ENCODE measurements at regions not wholly inside any gene's neighbourhood (a gene's known extent, or its start where the extent isn't known, plus 50 kb on each side); places are given as distances from the start of the nearest gene placed in this dataset.

- WGBS, 2 donors, result 87 to 89% methylated on average over 4 of the region's 4 CpGs
- no peaks in the 10 kb centered on the region for H3K4me1 ChIP-seq
- no peaks in the 10 kb centered on the region for H3K27me3 ChIP-seq
- no peaks in the 10 kb centered on the region for H3K36me3 ChIP-seq
- H3K27ac ChIP-seq, result no peak overlapping the region
- H3K9me3 ChIP-seq, result no peaks in the 10 kb centered on the region
- TF ChIP-seq POLR2A (IDR thresholded peaks at IDR 0.05), result no peak
- no peak for TF ChIP-seq CTCF (IDR thresholded peaks at IDR 0.05)
- no peak for TF ChIP-seq POLR2AphosphoS5 (IDR thresholded peaks at IDR 0.05)
- TF ChIP-seq EP300 (IDR thresholded peaks at IDR 0.05), result no peak
- intact Hi-C loops (cut with DNase I), result no loop called here
- H3K4me3 ChIP-seq, result no peak overlapping the region
- no peak for DNase-seq
These were observed 1359.3 kb upstream of the MIR17HG start for GRCh38 chr13:89988206-89988605.

- Histone ChIP-seq H3K27ac (no peak overlapping the region), H3K9me3 (peaks cover 0 to 4% (median 0%) of the 10 kb centered on the region in 4 donors), H3K4me1 (no peaks in the 10 kb centered on the region), H3K4me3 (no peak overlapping the region), H3K27me3 (no peaks in the 10 kb centered on the region), H3K36me3 (no peaks in the 10 kb centered on the region)
- intact Hi-C loops (cut with DNase I), result no loop called here
- TF ChIP-seq CTCF (IDR thresholded peaks at IDR 0.05) (no peak), POLR2A (IDR thresholded peaks at IDR 0.05) (no peak), POLR2AphosphoS5 (IDR thresholded peaks at IDR 0.05) (no peak), EP300 (IDR thresholded peaks at IDR 0.05) (no peak)
- WGBS, 2 donors, result 91 to 92% methylated on average over 3 of the region's 3 CpGs
- no peak for DNase-seq
These were observed 1343.9 kb upstream of the MIR17HG start for GRCh38 chr13:90003566-90003965.

- intact Hi-C loops (cut with DNase I), result no loop called here
- no peak overlapping the region for H3K4me3 ChIP-seq
These were observed 1338.8 kb upstream of the MIR17HG start for GRCh38 chr13:90008707-90009149.

GRCh38 chr13:90014038-90014437 lies 1333.4 kb upstream of the MIR17HG start:
- intact Hi-C loops (cut with DNase I), result no loop called here

More at GRCh38 chr13:90008707-90009149, 1338.8 kb upstream of the MIR17HG start:
- no peak for DNase-seq
- Histone ChIP-seq H3K36me3 (no peaks in the 10 kb centered on the region), H3K27me3 (no peaks in the 10 kb centered on the region), H3K27ac (no peak overlapping the region), H3K9me3 (peaks cover 0 to 2% (median 0%) of the 10 kb centered on the region in 4 donors), H3K4me1 (no peaks in the 10 kb centered on the region)
- TF ChIP-seq EP300 (IDR thresholded peaks at IDR 0.05) (no peak), POLR2AphosphoS5 (IDR thresholded peaks at IDR 0.05) (no peak), CTCF (IDR thresholded peaks at IDR 0.05) (no peak), POLR2A (IDR thresholded peaks at IDR 0.05) (no peak)
- WGBS, 2 donors, result 70 to 81% methylated on average over 7 of the region's 7 CpGs

More at GRCh38 chr13:90014038-90014437, 1333.4 kb upstream of the MIR17HG start:
- WGBS, 2 donors, result 72 to 89% methylated on average over 1 of the region's 1 CpG
- Histone ChIP-seq H3K27me3 (no peaks in the 10 kb centered on the region), H3K4me3 (no peak overlapping the region), H3K4me1 (no peaks in the 10 kb centered on the region), H3K27ac (no peak overlapping the region), H3K36me3 (no peaks in the 10 kb centered on the region), H3K9me3 (peaks cover 0 to 9% (median 0%) of the 10 kb centered on the region in 4 donors)
- TF ChIP-seq POLR2A (IDR thresholded peaks at IDR 0.05) (no peak), EP300 (IDR thresholded peaks at IDR 0.05) (no peak), CTCF (IDR thresholded peaks at IDR 0.05) (no peak), POLR2AphosphoS5 (IDR thresholded peaks at IDR 0.05) (no peak)
- DNase-seq, result no peak

All from sigmoid colon (tissue), 6 donors.